ENCODE measurements at regions not wholly inside any gene's neighbourhood (a gene's known extent, or its start where the extent isn't known, plus 50 kb on each side); places are given as distances from the start of the nearest gene placed in this dataset.

- TF ChIP-seq CTCF (IDR thresholded peaks at IDR 0.05) (no peak), POLR2AphosphoS5 (IDR thresholded peaks at IDR 0.05) (no peak), POLR2A (IDR thresholded peaks at IDR 0.05) (no peak)
Observed at GRCh38 chr4:115292320-115293092, 179.1 kb upstream of the NDST4 start.

Measured in transverse colon (tissue), 4 donors.